HG02938 (cell line): ENCODE measurements at regions not wholly inside any gene's neighbourhood (a gene's known extent, or its start where the extent isn't known, plus 50 kb on each side); places are given as distances from the start of the nearest gene placed in this dataset.
"Not testable (repeated sequence)": the region's sequence is repeated elsewhere in the genome, so short reads cannot be mapped to it uniquely, and the experiment has no call there.

ENCODE experiments used
- ATAC-seq: cut with Tn5 transposase; IDR thresholded peaks from one replicate; pipeline ENCODE4 v1.9.1; 2021; ENCODE audit warnings: mild to moderate bottlenecking, moderate library complexity; ENCODE audit not compliant: unreplicated experiment

GRCh38 chr10:83724471-83725241, 414.7 kb upstream of the GHITM start:
- peak; percentile 60 for ATAC-seq

DNA sequence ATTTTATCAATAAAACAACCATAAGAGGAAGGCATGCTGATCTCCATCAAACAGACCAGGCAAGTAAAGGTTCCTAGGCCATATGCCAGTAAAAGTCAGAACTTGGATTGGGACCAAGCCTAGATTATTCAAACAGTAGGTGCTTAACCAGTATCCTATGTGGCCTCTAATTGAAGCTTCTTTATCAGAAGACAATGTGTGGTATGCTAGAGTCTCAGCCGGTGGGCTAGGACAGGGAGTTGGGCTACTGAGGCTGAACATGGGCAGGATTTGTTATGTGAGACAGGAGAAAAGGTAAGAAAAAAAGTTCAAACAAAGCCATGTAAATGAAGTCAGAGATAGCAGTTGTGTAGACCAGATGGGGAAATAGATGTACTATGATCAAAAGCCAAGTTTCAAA, 413.7 kb upstream of the GHITM start:
- no peak for ATAC-seq

GRCh38 chr10:83734278-83734677, 405.0 kb upstream of the GHITM start:
- ATAC-seq = no peak

DNA sequence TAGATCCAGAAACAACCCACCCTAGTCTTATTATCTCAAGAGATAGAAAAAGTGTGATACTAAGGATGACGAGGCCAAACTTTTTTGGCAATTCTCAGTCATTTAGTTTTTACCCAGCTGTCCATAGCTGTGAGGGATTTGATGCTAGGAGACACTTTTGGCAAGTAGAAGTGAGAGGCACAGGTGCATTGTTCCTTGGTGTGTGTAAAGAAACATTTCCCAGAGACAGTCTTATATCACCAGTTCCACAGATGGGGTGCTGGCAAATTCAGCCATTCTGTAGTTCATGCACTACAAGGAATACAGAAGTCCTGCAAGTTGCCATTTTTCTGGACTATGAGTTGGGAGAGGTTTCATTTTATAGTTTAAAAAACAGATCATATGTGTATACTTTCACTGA, 403.3 kb upstream of the GHITM start:
- no peak for ATAC-seq

GRCh38 chr10:83750604-83751003, 388.7 kb upstream of the GHITM start:
- no peak for ATAC-seq

DNA sequence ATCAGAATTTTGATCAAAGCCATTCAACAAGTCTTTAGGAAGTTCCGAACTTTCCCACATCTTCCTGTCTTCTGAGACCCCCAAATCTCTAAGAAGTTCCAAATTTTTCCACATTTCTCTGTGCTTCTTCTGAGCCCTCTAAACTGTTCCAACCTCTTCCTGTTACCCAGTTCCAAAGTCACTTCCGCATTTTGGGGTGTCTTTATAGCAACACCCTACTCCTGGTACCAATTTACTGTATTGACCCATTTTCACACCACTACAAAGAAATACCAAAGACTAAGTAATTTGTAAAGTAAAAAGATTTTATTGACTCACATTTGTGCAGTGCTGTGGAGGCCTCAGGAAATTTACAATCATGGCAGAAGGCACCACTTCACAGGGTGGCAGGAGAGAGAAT, 385.8 kb upstream of the GHITM start:
- no peak for ATAC-seq

DNA sequence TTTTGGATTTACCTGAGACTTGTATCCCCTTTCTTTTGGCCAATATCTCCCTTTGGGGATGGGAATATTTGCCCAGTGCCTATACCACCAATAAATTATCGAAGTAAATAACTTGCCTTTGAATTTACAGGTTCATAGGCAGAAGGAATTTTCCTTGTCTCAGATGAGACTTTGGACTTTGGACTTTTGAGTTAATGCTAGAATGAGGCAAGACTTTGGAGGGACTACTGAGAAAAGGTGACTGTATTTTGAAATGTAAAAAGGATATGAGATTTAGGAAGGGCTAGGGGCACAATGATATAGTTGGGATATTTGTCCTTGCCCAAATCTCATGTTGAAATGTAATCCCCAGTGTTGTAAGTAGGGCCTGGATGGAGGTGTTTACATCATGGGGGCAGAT, 384.5 kb upstream of the GHITM start:
- no peak for ATAC-seq

GRCh38 chr10:83760142-83760541, 379.2 kb upstream of the GHITM start:
- ATAC-seq = no peak

DNA sequence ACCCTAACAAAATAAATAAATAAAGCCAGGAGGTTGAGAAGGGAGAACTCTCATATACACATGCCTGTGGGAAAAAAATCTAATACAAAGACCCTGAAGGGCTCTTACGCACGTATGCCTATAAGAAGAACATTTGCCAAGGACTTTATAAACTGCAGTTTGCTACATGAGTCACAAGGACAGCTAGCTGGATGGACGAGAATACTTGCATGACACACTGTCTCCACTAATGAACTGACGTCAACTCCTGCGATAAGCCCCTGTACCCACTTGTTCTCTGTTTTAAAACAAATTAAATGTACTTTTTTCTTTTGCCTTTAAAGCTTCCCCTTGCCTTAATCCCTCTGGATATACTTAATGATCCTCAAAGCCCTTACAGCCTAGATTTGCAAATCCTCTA, 374.6 kb upstream of the GHITM start:
- ATAC-seq = no peak

DNA sequence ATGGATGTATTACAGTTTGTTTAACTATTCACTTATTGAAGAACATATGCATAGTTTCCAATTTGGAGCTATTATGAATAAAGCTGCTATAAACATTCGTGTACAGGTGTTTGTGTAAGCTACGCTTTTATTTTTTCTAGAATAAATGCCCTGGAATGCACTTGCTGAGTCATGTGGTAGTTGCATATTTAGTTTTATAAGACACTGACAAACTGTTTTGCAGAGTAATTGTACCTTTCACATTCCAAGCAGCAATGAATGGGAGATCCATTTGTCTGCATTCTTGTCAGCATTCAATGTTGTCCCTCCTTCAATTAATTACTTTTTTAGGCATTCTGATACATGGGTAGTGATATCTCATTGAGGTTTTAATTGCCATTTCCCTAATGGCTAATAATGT, 373.6 kb upstream of the GHITM start:
- ATAC-seq = no peak

GRCh38 chr10:83769281-83769820, 370.0 kb upstream of the GHITM start:
- ATAC-seq = no peak

DNA sequence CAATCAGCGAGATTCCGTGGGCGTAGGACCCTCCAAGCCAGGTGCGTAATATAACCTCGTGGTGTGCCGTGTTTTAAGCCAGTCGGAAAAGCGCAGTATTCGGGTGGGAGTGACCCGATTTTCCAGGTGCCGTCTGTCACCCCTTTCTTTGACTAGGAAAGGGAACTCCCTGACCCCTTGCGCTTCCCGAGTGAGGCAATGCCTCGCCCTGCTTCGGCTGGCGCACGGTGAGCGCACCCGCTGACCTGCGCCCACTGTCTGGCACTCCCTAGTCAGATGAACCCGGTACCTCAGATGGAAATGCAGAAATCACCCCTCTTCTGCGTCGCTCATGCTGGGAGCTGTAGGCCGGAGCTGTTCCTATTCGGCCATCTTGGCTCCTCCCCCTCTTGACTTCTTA, 352.6 kb upstream of the GHITM start:
- not testable (repeated sequence) for ATAC-seq

DNA sequence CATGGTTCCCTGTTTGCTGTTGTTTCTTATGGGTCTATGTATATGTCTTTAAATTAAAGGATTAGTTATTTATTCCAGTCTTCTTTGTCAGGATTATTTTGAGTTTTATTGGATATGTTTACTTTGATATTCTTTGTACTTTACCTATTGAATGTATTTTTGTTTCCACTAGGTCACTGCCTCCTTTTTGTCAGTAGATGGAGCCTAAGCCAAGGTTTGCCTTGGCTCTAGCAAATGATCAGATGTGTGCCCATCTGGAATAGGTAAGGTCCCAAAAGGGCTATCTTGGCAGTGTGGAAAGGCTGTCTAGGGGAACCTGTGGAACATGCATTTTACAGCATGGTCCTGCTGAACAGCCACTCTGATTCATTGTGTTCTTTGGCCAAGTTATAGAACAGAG, 337.3 kb upstream of the GHITM start:
- ATAC-seq = no peak

GRCh38 chr10:83806717-83807116, 332.6 kb upstream of the GHITM start:
- ATAC-seq = no peak

GRCh38 chr10:83809001-83809400, 330.3 kb upstream of the GHITM start:
- ATAC-seq = no peak

- peak; percentile 59 for ATAC-seq
These were observed 322.4 kb upstream of the GHITM start for GRCh38 chr10:83816942-83817341.

DNA sequence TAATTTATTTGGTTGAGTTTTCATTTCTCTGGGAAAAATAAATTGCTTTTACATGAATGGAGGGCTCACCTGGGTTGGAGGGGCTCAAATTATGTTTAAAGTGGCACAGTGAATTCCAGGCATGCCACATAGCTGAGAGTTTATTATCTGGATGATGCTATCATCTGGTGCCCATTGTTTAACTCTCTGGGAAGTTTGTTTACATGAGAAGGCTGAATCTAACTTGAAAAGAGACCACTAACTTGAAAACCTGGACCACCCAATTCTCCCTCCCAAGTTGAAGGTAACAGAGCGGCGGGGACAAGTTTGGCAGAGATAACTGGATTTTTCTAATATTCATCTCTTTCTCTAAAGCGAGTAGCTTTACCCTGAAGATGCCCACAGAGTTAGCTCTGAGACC, 321.5 kb upstream of the GHITM start:
- ATAC-seq = no peak

GRCh38 chr10:83819609-83820008, 319.7 kb upstream of the GHITM start:
- ATAC-seq = no peak

DNA sequence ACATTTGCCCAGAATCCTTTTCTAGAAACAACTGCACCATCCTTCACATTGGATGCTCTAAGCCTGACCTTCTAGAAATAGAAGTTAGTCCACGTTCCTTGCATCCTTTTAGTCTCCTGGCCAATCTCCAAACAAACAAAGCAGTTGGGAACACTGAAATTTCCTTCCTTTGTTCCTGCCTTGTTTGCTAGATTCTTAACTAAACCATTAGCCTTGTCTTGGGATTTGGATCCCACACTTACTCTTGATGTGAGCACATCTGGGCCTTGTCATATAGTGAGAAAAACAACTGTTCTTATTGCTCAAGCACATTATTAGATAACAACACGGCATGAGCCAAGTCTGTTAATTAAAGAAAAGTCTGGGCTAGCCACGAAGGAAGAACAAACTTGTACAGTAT, 319.3 kb upstream of the GHITM start:
- ATAC-seq = no peak

GRCh38 chr10:83824099-83824498, 315.2 kb upstream of the GHITM start:
- no peak for ATAC-seq

- no peak for ATAC-seq
These were observed 305.2 kb upstream of the GHITM start for GRCh38 chr10:83834096-83834495.

GRCh38 chr10:83835945-83836745, 303.2 kb upstream of the GHITM start:
- no peak for ATAC-seq
